PC-3 (cell line): ENCODE measurements at regions not wholly inside any gene's neighbourhood (a gene's known extent, or its start where the extent isn't known, plus 50 kb on each side); places are given as distances from the start of the nearest gene placed in this dataset.
A peak's percentile ranks its signal among the peaks of the same experiment; 100 is the strongest.

Experiments used
- ATAC-seq: fragments of 200-7000 bp; cut with Tn5 transposase; 2 replicates; pipeline ENCODE4 v1.9.1; 2020; ENCODE audit warnings: mild to moderate bottlenecking, moderate library complexity
- BruUV-seq: library from RNA; stranded (reverse); fragments of 400-500 nt; replicated peaks from 2 replicates; lab custom pipeline; 2021; lab: Mats Ljungman, UMichigan
- CTCF ChIA-PET: fragments of 300-600 bp; sonication (Branson Sonifier 250); formaldehyde crosslinking; loops from one replicate; lab custom pipeline; 2022; ENCODE audit warnings: antibody characterized with exemption; lab: Charles Lee
- POLR2A ChIA-PET: fragments of 300-600 bp; sonication (Branson Sonifier 250); formaldehyde crosslinking; loops from one replicate; lab custom pipeline; 2022; ENCODE audit warnings: antibody characterized with exemption; ENCODE audit not compliant: unreplicated experiment; lab: Charles Lee
- DNase-seq: peaks from one replicate; pipeline ENCODE4 v3.0.0-alpha.2; 2015
- H2AFZ ChIP-seq: fragments of 300-600 bp; sonication (generic); 2 replicates; pipeline ENCODE4 v1.6.0; 2016; ENCODE audit warnings: antibody characterized with exemption, low read length
- H3F3A ChIP-seq: fragments of 300-600 bp; sonication (generic); one replicate; pipeline ENCODE4 v1.6.0; 2017; ENCODE audit warnings: antibody characterized with exemption, low read length, control low read depth, mild to moderate bottlenecking; ENCODE audit not compliant: unreplicated experiment
- H3K27ac ChIP-seq: fragments of 300-600 bp; sonication (generic); 2 replicates; pipeline ENCODE4 v1.5.1; 2016; ENCODE audit warnings: mild to moderate bottlenecking, low read length
- H3K27me3 ChIP-seq: fragments of 300-600 bp; sonication (generic); 2 replicates; pipeline ENCODE4 v1.6.1; 2016; ENCODE audit warnings: low read length, mixed read lengths
- H3K36me3 ChIP-seq: fragments of 300-600 bp; sonication (generic); 2 replicates; pipeline ENCODE4 v1.6.1; 2016; ENCODE audit warnings: low read depth, mixed run types, low read length, mixed read lengths
- H3K4me1 ChIP-seq: fragments of 300-600 bp; sonication (generic); 2 replicates; pipeline ENCODE4 v1.5.1; 2016; ENCODE audit warnings: low read length; ENCODE audit not compliant: insufficient read depth
- H3K4me2 ChIP-seq: fragments of 300-600 bp; sonication (generic); 2 replicates; pipeline ENCODE4 v1.6.0; 2016; ENCODE audit warnings: low read length
- H3K4me3 ChIP-seq: fragments of 300-600 bp; sonication (generic); 2 replicates; pipeline ENCODE4 v1.5.1; 2016; ENCODE audit warnings: mild to moderate bottlenecking, low read length, mixed read lengths
- H3K79me2 ChIP-seq: fragments of 300-600 bp; sonication (generic); 2 replicates; pipeline ENCODE4 v1.6.1; 2017; ENCODE audit warnings: low read length, mixed read lengths
- H3K9ac ChIP-seq: fragments of 300-600 bp; sonication (generic); 2 replicates; pipeline ENCODE4 v1.6.0; 2016; ENCODE audit warnings: mild to moderate bottlenecking, low read length
- H3K9me2 ChIP-seq: fragments of 300-600 bp; sonication (generic); replicated peaks from 2 replicates; pipeline ENCODE4 v1.6.1; 2016; ENCODE audit warnings: mixed run types, low read length, mixed read lengths
- H3K9me3 ChIP-seq: fragments of 300-600 bp; sonication (generic); 2 replicates; pipeline ENCODE4 v1.6.1; 2016; ENCODE audit warnings: low read length, mixed read lengths
- H4K20me1 ChIP-seq: fragments of 300-600 bp; sonication (generic); 2 replicates; pipeline ENCODE4 v1.6.1; 2016; ENCODE audit warnings: low read length, mixed read lengths
- EZH2 ChIP-seq: fragments of 300-600 bp; sonication (generic); IDR thresholded peaks from one replicate; pipeline ENCODE4 v1.6.1; 2017; ENCODE audit warnings: antibody characterized with exemption, mild to moderate bottlenecking, low read length; ENCODE audit not compliant: unreplicated experiment
- EZH2phosphoT487 ChIP-seq: fragments of 300-600 bp; sonication (generic); IDR thresholded peaks from 2 replicates; pipeline ENCODE4 v1.6.1; 2018; ENCODE audit warnings: mild to moderate bottlenecking, antibody characterized with exemption, low read length, borderline replicate concordance
- intact Hi-C: fragments of 100-400 bp; cut with micrococcal nuclease; formaldehyde crosslinking; loops from 2 replicates; pipeline ENCODE4 v1.9.0; 2023
- TF ChIP-seq, protein P1 (sequence below): fragments of 300-600 bp; sonication (generic); conservative IDR thresholded peaks from 2 replicates; pipeline ENCODE4 v1.5.1; 2017; ENCODE audit warnings: antibody characterized with exemption, low read depth, mild to moderate bottlenecking, low read length

GRCh38 chr18:71625556-71626090, 918.5 kb downstream of the CBLN2 start:
- ChIA-PET POLR2A (no interaction called here), CTCF (no interaction called here)
- no peak overlapping the region for H3K27ac ChIP-seq
- H3K4me3 ChIP-seq, result no peak overlapping the region
- no peaks in the 10 kb centered on the region for H3K9me2 ChIP-seq
- no peaks in the 10 kb centered on the region for H3K36me3 ChIP-seq
- H2AFZ ChIP-seq, result no peak overlapping the region
- no peak overlapping the region for H3K4me2 ChIP-seq
- ATAC-seq (no peak), DNase-seq (no peak)
- H3K9me3 ChIP-seq, result no peaks in the 10 kb centered on the region
- no peaks in the 10 kb centered on the region for H3K79me2 ChIP-seq
- intact Hi-C loops, result no loop called here
- TF ChIP-seq EZH2 (no peak), EZH2phosphoT487 (no peak)
- TF ChIP-seq, protein P1, sequence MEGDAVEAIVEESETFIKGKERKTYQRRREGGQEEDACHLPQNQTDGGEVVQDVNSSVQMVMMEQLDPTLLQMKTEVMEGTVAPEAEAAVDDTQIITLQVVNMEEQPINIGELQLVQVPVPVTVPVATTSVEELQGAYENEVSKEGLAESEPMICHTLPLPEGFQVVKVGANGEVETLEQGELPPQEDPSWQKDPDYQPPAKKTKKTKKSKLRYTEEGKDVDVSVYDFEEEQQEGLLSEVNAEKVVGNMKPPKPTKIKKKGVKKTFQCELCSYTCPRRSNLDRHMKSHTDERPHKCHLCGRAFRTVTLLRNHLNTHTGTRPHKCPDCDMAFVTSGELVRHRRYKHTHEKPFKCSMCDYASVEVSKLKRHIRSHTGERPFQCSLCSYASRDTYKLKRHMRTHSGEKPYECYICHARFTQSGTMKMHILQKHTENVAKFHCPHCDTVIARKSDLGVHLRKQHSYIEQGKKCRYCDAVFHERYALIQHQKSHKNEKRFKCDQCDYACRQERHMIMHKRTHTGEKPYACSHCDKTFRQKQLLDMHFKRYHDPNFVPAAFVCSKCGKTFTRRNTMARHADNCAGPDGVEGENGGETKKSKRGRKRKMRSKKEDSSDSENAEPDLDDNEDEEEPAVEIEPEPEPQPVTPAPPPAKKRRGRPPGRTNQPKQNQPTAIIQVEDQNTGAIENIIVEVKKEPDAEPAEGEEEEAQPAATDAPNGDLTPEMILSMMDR, result no peak
- BruUV-seq, result no TSS peak
- no peaks in the 10 kb centered on the region for H3F3A ChIP-seq
- H3K4me1 ChIP-seq, result no peaks in the 10 kb centered on the region
- H4K20me1 ChIP-seq, result no peaks in the 10 kb centered on the region
- H3K9ac ChIP-seq, result no peak overlapping the region
- no peaks in the 10 kb centered on the region for H3K27me3 ChIP-seq

- Histone ChIP-seq H3K27ac (no peak overlapping the region), H3K9ac (no peak overlapping the region), H3K27me3 (no peaks in the 10 kb centered on the region), H3K36me3 (no peaks in the 10 kb centered on the region), H3K4me3 (no peak overlapping the region), H3K4me1 (peaks cover 14% of the 10 kb centered on the region; the same call in 1 of the 2 replicates), H3K9me3 (no peaks in the 10 kb centered on the region), H3K79me2 (no peaks in the 10 kb centered on the region), H3F3A (no peaks in the 10 kb centered on the region), H2AFZ (no peak overlapping the region), H4K20me1 (no peaks in the 10 kb centered on the region), H3K4me2 (peak overlapping the region; percentile 31), H3K9me2 (no peaks in the 10 kb centered on the region)
- peak; percentile 53 for ATAC-seq
- ChIA-PET POLR2A (no interaction called here), CTCF (no interaction called here)
- TF ChIP-seq, protein P1, result no peak
- no peak for TF ChIP-seq EZH2
- no peak for TF ChIP-seq EZH2phosphoT487
- BruUV-seq, result no TSS peak
- peak; percentile 18 for DNase-seq
- intact Hi-C loops, result no loop called here
Observed at GRCh38 chr18:71598374-71598773, 945.8 kb downstream of the CBLN2 start.

DNA sequence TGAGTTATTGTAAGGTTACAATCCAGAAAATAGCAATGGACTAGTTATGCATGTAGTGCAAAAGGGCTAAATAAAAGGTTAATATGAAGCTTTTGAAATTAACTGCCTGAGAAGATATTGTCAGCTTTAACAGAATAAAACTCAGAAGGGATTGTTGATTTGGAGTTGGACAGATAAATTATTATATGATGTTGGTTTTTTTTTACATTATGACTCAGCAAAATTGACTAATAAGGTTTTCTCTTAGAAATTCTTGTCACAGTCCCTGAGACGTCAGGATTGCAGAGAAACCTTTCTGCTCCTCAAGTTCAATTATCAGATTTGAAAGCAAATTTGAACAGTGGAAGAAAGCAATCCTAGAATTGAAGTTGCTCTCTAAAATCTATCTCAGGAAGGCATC, 946.9 kb downstream of the CBLN2 start:
- ChIA-PET POLR2A (no interaction called here), CTCF (interaction anchor here (0.6 kb wide), 1 partner anchor 18 kb away, joined by 4 read pairs; no protein-coding TSS in a partner anchor)
- Histone ChIP-seq H3K4me1 (peaks cover 14% of the 10 kb centered on the region; the same call in 1 of the 2 replicates), H4K20me1 (no peaks in the 10 kb centered on the region), H3K9me3 (no peaks in the 10 kb centered on the region), H3K9me2 (no peaks in the 10 kb centered on the region), H3K9ac (no peak overlapping the region), H3K4me2 (0 out of 2 replicates have a peak overlapping the region, but pooled peaks have one; percentile 6), H3F3A (no peaks in the 10 kb centered on the region), H3K4me3 (no peak overlapping the region), H3K27ac (no peak overlapping the region), H3K79me2 (no peaks in the 10 kb centered on the region), H3K36me3 (no peaks in the 10 kb centered on the region), H2AFZ (no peak overlapping the region), H3K27me3 (no peaks in the 10 kb centered on the region)
- no peak for ATAC-seq
- BruUV-seq, result no TSS peak
- no peak for DNase-seq
- TF ChIP-seq, protein P1, result no peak
- TF ChIP-seq EZH2 (no peak), EZH2phosphoT487 (no peak)
- intact Hi-C loops, result no loop called here
